Peyer's patch (tissue), 4 donors: ENCODE measurements at regions not wholly inside any gene's neighbourhood (a gene's known extent, or its start where the extent isn't known, plus 50 kb on each side); places are given as distances from the start of the nearest gene placed in this dataset.

Experiments used
- CTCF ChIP-seq, 6 experiments: fragments of 450-650 bp in 4 of 6; fragments of 200-600 bp in 2 of 6; sonication (generic) in 1 of 6; IDR thresholded peaks; one replicate each; pipeline ENCODE4 v1.5.1; 2017 to 2019; ENCODE audit warnings: antibody characterized with exemption in 6 of 6, mild to moderate bottlenecking in 3 of 6, moderate library complexity in 1 of 6
- POLR2A ChIP-seq, 2 donors: fragments of 450-650 bp; IDR thresholded peaks; one replicate each; pipeline ENCODE4 v1.5.1; 2017; ENCODE audit warnings: antibody characterized with exemption in 2 of 2, mild to moderate bottlenecking in 2 of 2, moderate library complexity in 2 of 2

DNA sequence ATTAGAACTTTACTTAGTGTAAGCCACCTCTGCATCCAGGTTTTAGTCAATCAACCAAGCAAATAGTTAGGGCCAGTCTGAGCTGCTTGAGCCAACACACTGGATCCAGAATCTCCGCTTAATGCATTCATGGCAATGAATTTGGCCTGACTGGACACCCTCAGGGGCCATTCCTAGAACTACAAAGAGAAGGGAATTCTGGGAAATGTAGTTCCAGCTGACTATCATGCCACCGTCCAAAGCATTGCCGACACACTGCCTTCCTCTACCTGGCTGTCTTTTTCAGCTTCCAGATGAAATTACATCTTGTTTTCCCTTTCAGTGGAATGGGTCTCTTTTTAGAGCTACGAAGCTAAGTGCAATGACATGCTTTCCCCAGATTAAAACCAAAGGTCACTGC lies 163.0 kb upstream of the IGSF21 start:
- no peak for TF ChIP-seq CTCF (IDR thresholded peaks at IDR 0.05)
- TF ChIP-seq POLR2A (IDR thresholded peaks at IDR 0.05) = no peak
